GM23338 (cell line): ENCODE measurements at regions not wholly inside any gene's neighbourhood (a gene's known extent, or its start where the extent isn't known, plus 50 kb on each side); places are given as distances from the start of the nearest gene placed in this dataset.

Source experiments
- ATAC-seq: fragments of 200-7000 bp; cut with Tn5 transposase; 3 replicates; pipeline ENCODE4 v1.9.1; 2020
- DNase-seq: peaks from one replicate; pipeline ENCODE4 v3.0.0-alpha.2; 2015; ENCODE audit warnings: low spot score
- H2AFZ ChIP-seq: fragments of 200-600 bp; sonication (generic); 2 replicates; pipeline ENCODE4 v1.8.0; 2016; ENCODE audit warnings: antibody characterized with exemption, mild to moderate bottlenecking, moderate library complexity
- H3F3A ChIP-seq: fragments of 200-600 bp; sonication (generic); replicated peaks from 2 replicates; pipeline ENCODE4 v1.8.0; 2017; ENCODE audit warnings: antibody characterized with exemption, mixed run types, low read depth
- H3K27ac ChIP-seq: fragments of 200-600 bp; sonication (generic); 2 replicates; pipeline ENCODE4 v1.6.1; 2016; ENCODE audit warnings: low read depth
- H3K27me3 ChIP-seq: fragments of 200-600 bp; sonication (generic); 2 replicates; pipeline ENCODE4 v1.8.0; 2016; ENCODE audit warnings: mild to moderate bottlenecking, mixed run types, moderate library complexity; ENCODE audit not compliant: insufficient read depth
- H3K36me3 ChIP-seq: fragments of 200-600 bp; sonication (generic); 2 replicates; pipeline ENCODE4 v1.8.0; 2016; ENCODE audit warnings: mild to moderate bottlenecking; ENCODE audit not compliant: insufficient read depth
- H3K4me1 ChIP-seq: fragments of 200-600 bp; sonication (generic); 2 replicates; pipeline ENCODE4 v1.8.0; 2016; ENCODE audit warnings: mild to moderate bottlenecking, moderate library complexity; ENCODE audit not compliant: insufficient read depth
- H3K4me2 ChIP-seq: fragments of 200-600 bp; sonication (generic); 2 replicates; pipeline ENCODE4 v1.7.1; 2017; ENCODE audit warnings: mixed run types
- H3K4me3 ChIP-seq: fragments of 200-600 bp; sonication (generic); 2 replicates; pipeline ENCODE4 v1.6.1; 2016; ENCODE audit warnings: mixed run types
- H3K79me2 ChIP-seq: fragments of 200-600 bp; sonication (generic); replicated peaks from 2 replicates; pipeline ENCODE4 v1.8.0; 2017; ENCODE audit warnings: mild to moderate bottlenecking; ENCODE audit not compliant: insufficient read depth
- H3K9me2 ChIP-seq: fragments of 200-600 bp; sonication (generic); 2 replicates; pipeline ENCODE4 v1.8.0; 2017; ENCODE audit not compliant: insufficient read depth
- H4K20me1 ChIP-seq: fragments of 200-600 bp; sonication (generic); replicated peaks from 2 replicates; pipeline ENCODE4 v1.8.0; 2017; ENCODE audit warnings: mild to moderate bottlenecking; ENCODE audit not compliant: insufficient read depth
- H3K27ac Mint-ChIP-seq: 2 replicates; pipeline ENCODE4 v1.8.0; 2020; ENCODE audit warnings: inconsistent platforms, mild to moderate bottlenecking, moderate library complexity, mixed read lengths
- H3K27me3 Mint-ChIP-seq: 3 replicates; pipeline ENCODE4 v1.8.0; 2022; ENCODE audit warnings: low read depth, mild to moderate bottlenecking, moderate library complexity, mixed read lengths, inconsistent platforms; ENCODE audit not compliant: insufficient read depth, poor library complexity
- H3K36me3 Mint-ChIP-seq: 3 replicates; pipeline ENCODE4 v1.8.0; 2021; ENCODE audit warnings: low read depth, mild to moderate bottlenecking, inconsistent platforms, moderate library complexity, mixed read lengths
- H3K4me1 Mint-ChIP-seq: 3 replicates; pipeline ENCODE4 v1.8.0; 2020; ENCODE audit warnings: mild to moderate bottlenecking, inconsistent platforms, mixed read lengths
- H3K4me3 Mint-ChIP-seq: 3 replicates; pipeline ENCODE4 v1.8.0; 2021; ENCODE audit warnings: moderate library complexity, mild to moderate bottlenecking, inconsistent platforms, mixed read lengths
- H3K9me3 Mint-ChIP-seq: 3 replicates; pipeline ENCODE4 v1.8.0; 2020; ENCODE audit warnings: moderate library complexity, mild to moderate bottlenecking, inconsistent platforms, mixed read lengths
- CREB1 ChIP-seq: fragments of 250-450 bp; sonication (Bioruptor Pico); IDR thresholded peaks from 2 replicates; pipeline ENCODE4 v1.5.0; 2020; ENCODE audit warnings: low read depth, mild to moderate bottlenecking, moderate library complexity
- CTCF ChIP-seq, 2 experiments: fragments of 200-600 bp in 1 of 2; sonication (generic) in 1 of 2; conservative IDR thresholded peaks; 2 replicates each; pipeline versions ENCODE4 v1.5.1 to v1.6.1; 2016 to 2017; ENCODE audit warnings: antibody characterized with exemption in 2 of 2, low read depth in 2 of 2, mild to moderate bottlenecking in 2 of 2, moderate library complexity in 1 of 2
- ETS1 ChIP-seq: IDR thresholded peaks from 2 replicates; pipeline ENCODE4 v1.6.1; 2016; ENCODE audit warnings: antibody characterized with exemption
- EZH2 ChIP-seq: fragments of 200-600 bp; sonication (generic); IDR thresholded peaks from one replicate; pipeline ENCODE4 v1.8.0; 2017; ENCODE audit warnings: antibody characterized with exemption, mild to moderate bottlenecking, low read depth; ENCODE audit not compliant: unreplicated experiment
- EZH2phosphoT487 ChIP-seq: fragments of 200-600 bp; sonication (generic); IDR thresholded peaks from one replicate; pipeline ENCODE4 v1.8.1; 2018; ENCODE audit warnings: antibody characterized with exemption; ENCODE audit not compliant: unreplicated experiment
- REST ChIP-seq: IDR thresholded peaks from one replicate; pipeline ENCODE4 v1.6.1; 2018; ENCODE audit warnings: antibody characterized with exemption; ENCODE audit not compliant: unreplicated experiment
- ZNF114 ChIP-seq: fragments of 250-450 bp; sonication (Bioruptor Pico); IDR thresholded peaks from 2 replicates; pipeline ENCODE4 v1.5.0; 2020; ENCODE audit warnings: mild to moderate bottlenecking, moderate library complexity

GRCh38 chr14:35944847-35945246, 118.7 kb downstream of the BRMS1L start (continued):
- no peak for TF ChIP-seq EZH2phosphoT487
- TF ChIP-seq CTCF (conservative IDR thresholded peaks at IDR 0.05; ENCODE audit: low read depth in 2 of 2) = peak; percentile 72
- no peak for TF ChIP-seq REST

- TF ChIP-seq CTCF (conservative IDR thresholded peaks at IDR 0.05; ENCODE audit: low read depth in 2 of 2) = no peak
- TF ChIP-seq CREB1 (CRISPR knock-in tag) = no peak
- no peak for TF ChIP-seq ZNF114 (CRISPR knock-in tag)
- Histone ChIP-seq H3F3A (no peaks in the 10 kb centered on the region), H3K36me3 (no peaks in the 10 kb centered on the region), H4K20me1 (no peaks in the 10 kb centered on the region), H2AFZ (no peak overlapping the region), H3K9me2 (no peaks in the 10 kb centered on the region), H3K79me2 (no peaks in the 10 kb centered on the region), H3K4me1 (no peaks in the 10 kb centered on the region), H3K4me2 (no peak overlapping the region), H3K4me3 (no peak overlapping the region), H3K27ac (no peak overlapping the region), H3K27me3 (peaks cover 24% of the 10 kb centered on the region; the same call in 1 of the 2 replicates)
- no peak for DNase-seq
- no peak for ATAC-seq
- Mint-ChIP-seq H3K4me1 (peaks cover 4% of the 10 kb centered on the region; the same call in 1 of the 3 replicates), H3K27ac (no peak overlapping the region), H3K9me3 (no peaks in the 10 kb centered on the region), H3K27me3 (peaks cover 6% of the 10 kb centered on the region), H3K4me3 (no peak overlapping the region), H3K36me3 (no peaks in the 10 kb centered on the region)
Observed at GRCh38 chr14:35940291-35940690, 114.2 kb downstream of the BRMS1L start.

- Histone ChIP-seq H3K27ac (no peak overlapping the region), H3K36me3 (no peaks in the 10 kb centered on the region), H3K4me2 (no peak overlapping the region), H3K27me3 (peaks cover 24% of the 10 kb centered on the region; the same call in 1 of the 2 replicates), H3K79me2 (no peaks in the 10 kb centered on the region), H3K4me3 (no peak overlapping the region), H3F3A (no peaks in the 10 kb centered on the region), H3K9me2 (no peaks in the 10 kb centered on the region), H2AFZ (no peak overlapping the region), H4K20me1 (no peaks in the 10 kb centered on the region), H3K4me1 (no peaks in the 10 kb centered on the region)
- DNase-seq = no peak
- Mint-ChIP-seq H3K36me3 (no peaks in the 10 kb centered on the region), H3K9me3 (no peaks in the 10 kb centered on the region), H3K27me3 (peaks cover 6% of the 10 kb centered on the region), H3K27ac (no peak overlapping the region), H3K4me1 (peaks cover 4% of the 10 kb centered on the region; the same call in 1 of the 3 replicates), H3K4me3 (no peak overlapping the region)
- peak; percentile 61; the same call in 2 of the 3 replicates for ATAC-seq
- TF ChIP-seq ETS1 (no peak), EZH2 (no peak)
Observed at GRCh38 chr14:35938770-35939169, 112.6 kb downstream of the BRMS1L start.
